Stimulated activated CD8-positive, alpha-beta memory T cell treated with anti-CD3 and anti-CD28 coated beads, Interleukin-4, amount 100 ng/mL, for 24 hours (primary cell): ENCODE measurements at regions not wholly inside any gene's neighbourhood (a gene's known extent, or its start where the extent isn't known, plus 50 kb on each side); places are given as distances from the start of the nearest gene placed in this dataset.
"Not testable (repeated sequence)": the region's sequence is repeated elsewhere in the genome, so short reads cannot be mapped to it uniquely, and the experiment has no call there.

ENCODE experiments used
- DNase-seq: peaks from one replicate; pipeline ENCODE4 v3.0.0-alpha.2; 2020; ENCODE audit warnings: low read depth

GRCh38 chr5:75002271-75002670, 50.1 kb downstream of the GCNT4 start:
- no peak for DNase-seq

- DNase-seq, result no peak
These were observed 56.4 kb downstream of the GCNT4 start for GRCh38 chr5:74995926-74996325.

DNA sequence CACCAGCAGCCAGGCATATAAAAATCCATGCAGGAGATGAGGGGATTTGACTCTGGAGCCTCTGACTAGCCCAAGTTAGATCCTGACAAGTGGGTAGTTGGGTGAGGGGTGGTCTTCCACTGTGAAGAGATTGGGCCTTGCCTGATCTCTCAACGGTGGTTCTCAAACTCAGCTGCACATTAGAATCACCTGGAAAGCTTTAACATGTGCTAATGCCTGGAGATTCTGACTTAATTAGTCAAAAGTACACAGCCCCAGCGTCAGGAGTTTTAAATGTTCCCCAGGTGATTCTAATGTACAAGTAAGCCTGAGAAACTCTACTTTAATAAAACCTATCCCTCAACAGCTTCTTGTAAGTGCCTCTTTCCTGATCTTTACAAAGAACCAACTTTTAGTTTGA, 57.5 kb downstream of the GCNT4 start:
- no peak for DNase-seq

- no peak for DNase-seq
These were observed 58.6 kb downstream of the GCNT4 start for GRCh38 chr5:74993743-74994142.

GRCh38 chr5:74992791-74993190, 59.6 kb downstream of the GCNT4 start:
- no peak for DNase-seq

- DNase-seq, result no peak
These were observed 60.8 kb downstream of the GCNT4 start for GRCh38 chr5:74991522-74991921.

DNA sequence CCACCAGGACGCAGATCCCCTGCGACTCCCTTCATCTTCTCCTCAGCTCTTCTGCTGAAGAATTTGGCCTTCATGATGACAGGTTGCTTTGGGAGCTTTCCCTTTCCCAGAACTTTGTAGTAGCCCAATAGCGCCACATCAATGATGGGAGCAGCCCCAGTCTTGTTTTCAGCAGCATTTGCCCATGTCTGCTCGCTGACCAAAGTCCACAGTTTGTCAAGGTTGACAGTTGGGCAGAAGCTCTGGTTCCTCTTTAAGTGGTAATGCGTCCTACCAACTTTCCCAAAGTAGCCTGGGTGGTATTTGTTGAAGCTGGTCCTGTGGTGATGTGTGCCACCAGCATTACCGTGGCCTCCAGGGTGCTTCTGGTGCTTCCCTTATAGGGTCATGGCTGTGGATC, 62.2 kb downstream of the GCNT4 start:
- DNase-seq, result no peak

DNA sequence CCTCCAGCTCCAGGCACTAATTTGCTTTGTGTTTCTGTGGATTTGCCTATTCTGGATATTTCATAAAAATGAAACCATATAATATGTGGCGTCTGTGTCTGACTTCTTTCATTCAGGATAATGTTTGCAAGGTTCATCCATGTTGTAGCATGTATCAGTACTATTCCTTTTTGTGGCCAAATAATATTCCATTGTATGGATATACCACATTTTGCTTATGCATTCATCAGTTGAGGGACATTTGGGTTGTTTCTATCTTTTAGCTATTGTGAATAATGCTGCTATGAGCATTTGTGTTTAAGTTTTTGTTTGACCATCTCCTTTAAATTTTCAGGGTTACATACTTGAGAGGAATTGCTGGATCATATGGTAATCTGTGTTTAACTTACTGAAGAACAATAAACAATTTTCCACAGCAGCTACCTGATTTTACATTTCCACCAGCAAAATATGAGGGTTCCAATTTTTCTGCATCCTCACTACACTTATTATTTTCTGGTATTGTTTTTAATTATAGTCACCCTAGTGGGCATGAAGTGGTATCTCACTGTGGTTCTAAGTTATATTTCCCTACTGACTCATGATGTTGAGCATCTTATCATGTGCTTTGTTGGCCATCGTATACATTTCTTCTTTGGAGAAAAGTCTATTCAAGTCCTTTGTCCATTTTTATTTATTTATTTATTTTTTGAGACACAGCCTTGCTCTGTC, 63.9 kb downstream of the GCNT4 start:
- DNase-seq, result no peak

DNA sequence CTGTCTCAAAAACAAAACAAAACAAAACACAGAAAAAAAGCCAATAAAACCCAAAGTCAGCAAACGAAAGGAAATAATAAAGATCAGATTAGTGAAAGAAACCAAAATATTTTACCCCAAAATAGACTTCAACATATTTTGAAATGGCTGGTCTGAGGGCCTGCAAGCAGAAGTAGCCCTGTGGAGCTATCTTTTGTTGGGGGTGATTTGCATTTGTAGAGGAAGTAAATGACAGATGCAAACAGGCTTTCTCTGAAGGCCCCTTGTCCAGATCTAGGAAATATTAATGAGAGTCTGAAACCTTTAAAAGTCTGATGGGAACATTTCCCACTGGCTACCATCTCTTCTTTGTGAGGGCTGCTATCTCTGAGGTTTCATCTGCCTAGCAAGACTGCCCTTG, 74.0 kb downstream of the GCNT4 start:
- no peak for DNase-seq

- DNase-seq, result no peak
These were observed 74.9 kb downstream of the GCNT4 start for GRCh38 chr5:74977471-74977870.

GRCh38 chr5:74976651-74977050, 75.7 kb downstream of the GCNT4 start:
- DNase-seq, result no peak

- DNase-seq, result no peak
These were observed 76.8 kb downstream of the GCNT4 start for GRCh38 chr5:74975582-74975981.

DNA sequence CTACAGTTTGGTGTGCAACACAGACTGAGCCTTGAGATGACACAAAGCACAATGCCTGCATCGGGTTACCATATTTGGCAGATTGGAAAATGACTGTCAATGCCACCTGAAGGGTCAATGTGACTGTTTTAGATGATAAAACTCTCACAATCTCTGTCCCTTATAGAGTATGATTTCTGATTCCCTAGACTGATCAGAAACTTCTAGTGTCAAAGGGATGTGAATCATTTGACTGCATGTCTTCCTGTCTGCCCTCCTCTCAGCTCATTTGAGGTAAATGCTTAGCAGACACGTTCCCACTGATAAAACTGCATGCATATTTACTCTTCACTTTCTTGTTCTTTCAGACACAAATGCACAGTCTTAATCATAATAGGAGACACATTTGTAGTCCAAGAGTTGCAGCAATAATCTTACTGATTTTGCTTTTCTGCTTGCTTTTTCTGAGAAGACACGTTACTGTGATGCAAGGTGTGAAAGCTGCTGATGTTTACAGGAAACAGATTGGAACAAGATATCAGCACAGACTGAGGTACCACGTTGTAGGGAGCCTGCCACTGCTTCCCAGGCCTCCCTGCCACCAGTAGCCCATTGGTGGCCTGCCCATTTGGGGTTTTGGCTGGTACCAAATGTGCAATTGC, 77.8 kb downstream of the GCNT4 start:
- DNase-seq, result no peak

DNA sequence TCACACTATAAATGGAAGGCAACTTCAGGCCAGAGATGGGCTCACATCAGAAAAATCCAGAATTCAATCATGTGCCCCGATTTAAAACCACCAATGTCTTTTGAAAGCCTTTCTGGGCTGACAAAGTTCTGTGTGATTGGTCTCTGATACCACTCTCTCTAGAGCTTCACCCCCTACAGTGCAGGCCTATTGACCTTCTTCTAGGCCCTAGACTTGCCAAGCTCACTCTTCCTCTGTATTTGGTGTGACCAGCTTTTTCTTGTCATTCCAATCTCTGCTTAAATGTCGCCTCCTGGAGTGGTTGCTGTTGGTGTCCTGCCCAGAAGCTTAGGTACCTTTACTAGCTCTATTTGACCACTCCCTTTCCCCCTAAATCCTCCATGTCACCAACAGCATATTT, 78.7 kb downstream of the GCNT4 start:
- no peak for DNase-seq

DNA sequence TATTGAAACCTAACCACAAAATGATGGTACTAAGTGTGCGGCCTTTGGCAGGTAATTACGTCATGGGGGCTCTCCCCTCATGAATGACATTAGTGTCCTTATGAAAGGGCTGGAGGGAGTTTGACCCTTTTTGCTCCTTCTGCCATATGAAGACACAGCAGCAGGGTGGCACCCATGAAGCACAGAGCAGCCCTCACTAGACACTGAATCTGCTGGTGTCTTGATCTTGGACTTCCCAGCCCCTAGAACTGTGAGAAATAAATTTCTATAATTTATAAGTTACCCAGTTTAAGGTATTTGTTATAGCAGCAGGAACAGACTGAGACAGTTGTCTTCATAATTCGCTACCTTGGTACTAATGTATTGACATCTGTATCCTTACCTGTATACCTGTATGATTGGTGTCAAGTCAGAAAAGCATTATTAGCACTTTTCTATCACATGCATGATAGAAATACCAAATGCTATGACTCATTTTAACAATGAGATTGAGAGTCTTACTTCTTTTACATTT, 80.4 kb downstream of the GCNT4 start:
- no peak for DNase-seq

GRCh38 chr5:74970891-74971290, 81.5 kb downstream of the GCNT4 start:
- DNase-seq, result not testable (repeated sequence)

- no peak for DNase-seq
These were observed 82.6 kb downstream of the GCNT4 start for GRCh38 chr5:74969726-74970125.

DNA sequence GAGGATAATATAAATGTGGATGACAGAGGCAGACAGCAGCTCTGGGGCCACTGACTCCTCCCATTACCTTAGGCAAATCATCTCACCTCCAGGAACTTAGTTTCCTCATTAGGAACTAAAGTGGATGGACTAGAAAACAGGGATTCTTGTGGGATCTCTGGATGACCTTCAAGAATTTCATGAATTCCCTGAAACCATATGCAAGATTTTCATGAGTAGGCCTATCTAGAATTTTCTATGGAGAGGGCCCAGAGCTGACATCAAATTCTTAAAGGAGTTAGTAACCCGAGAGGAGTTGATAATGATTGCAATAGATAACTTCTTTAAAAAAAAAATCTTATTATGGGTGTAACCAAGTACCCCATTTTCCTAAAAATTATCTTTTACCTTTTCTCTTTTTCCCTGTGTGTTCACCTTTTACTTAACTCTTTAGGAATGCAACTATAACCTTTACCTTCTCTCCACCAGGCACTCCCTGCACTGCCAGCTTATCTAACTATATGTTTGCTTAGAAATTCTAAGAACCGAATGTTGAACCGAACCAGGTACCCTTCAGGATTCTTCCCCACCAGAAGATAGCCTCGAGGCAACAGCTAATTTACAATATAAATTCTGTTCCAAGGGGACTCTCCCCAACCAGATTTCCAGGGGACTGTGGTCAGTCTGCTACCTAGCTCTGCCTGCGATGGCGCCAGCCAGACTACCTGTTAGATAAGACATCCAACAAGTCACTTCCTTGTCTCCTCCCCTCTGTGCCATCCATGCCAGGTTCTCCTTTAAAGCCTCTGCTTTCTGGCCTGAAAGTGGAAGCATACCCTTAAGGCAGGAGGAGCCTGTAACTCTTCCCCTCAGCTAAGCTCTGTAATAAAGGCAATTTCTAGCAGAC, 86.0 kb downstream of the GCNT4 start:
- DNase-seq, result no peak

DNA sequence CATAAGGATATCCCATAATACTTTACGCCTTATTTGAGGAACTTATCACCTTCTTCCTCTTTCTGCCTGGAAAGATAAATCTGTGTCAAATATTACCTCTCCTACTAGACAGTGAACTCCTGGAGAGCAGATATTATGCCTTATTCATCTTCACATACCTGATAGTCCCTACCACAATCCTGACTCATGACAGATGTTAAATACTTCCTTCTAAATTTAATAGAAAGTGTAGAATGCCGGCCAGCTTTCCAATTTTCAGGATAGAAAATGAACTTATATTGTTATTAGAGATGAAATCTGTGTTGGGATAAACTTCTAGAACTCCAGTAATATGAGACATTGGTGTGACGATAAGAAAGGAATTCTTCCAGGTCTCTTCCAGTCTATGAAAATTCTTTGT, 89.0 kb downstream of the GCNT4 start:
- no peak for DNase-seq

DNA sequence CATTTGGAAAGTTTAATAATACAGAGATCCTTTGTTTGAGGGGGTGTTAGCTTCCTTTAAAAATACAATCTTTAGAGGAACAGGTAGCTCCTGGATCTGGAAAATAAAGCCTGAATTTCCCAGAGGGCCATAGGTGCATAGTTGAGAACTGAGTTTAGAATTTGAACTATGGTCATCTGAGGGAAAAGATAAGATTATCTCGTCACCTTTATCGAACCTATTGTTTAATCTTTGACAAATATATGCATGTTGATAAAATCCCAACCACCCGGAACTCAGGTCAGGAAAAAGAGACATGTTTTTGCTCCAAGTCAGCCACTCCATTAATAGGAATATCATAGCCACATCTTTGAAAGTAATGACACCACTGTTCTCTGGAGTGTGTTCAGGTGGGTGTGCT, 91.7 kb upstream of the FAM169A start:
- no peak for DNase-seq

- DNase-seq, result no peak
These were observed 91.0 kb upstream of the FAM169A start for GRCh38 chr5:74957029-74957784.

DNA sequence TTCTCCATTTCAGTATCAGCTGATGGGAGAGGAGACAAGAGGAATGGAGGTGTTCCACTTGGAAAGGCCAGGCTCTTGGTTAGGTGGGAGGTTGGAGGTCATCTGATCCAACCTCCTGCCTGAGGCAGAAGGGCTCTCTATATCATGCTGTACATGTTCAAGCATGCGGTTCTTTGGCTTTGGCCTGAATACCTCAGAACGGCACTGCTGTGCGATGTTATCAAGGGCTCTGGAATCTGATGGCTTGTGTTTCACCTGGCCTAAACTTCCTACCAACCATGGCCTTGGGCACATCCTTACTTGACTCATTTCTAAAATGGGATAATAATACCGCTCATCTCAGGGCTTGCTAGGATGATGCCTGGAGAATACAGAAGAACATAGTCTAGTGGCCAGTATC, 90.1 kb upstream of the FAM169A start:
- no peak for DNase-seq
